Neuronal stem cell (in vitro differentiated cells): ENCODE measurements at regions not wholly inside any gene's neighbourhood (a gene's known extent, or its start where the extent isn't known, plus 50 kb on each side); places are given as distances from the start of the nearest gene placed in this dataset.

Source experiments
- DNase-seq: peaks from one replicate; pipeline ENCODE4 v3.0.0-alpha.2; 2013; ENCODE audit warnings: low spot score
- H2AFZ ChIP-seq: one replicate; pipeline ENCODE4 v1.6.1; 2013; ENCODE audit warnings: mild to moderate bottlenecking, low read length, inconsistent platforms
- H2AK5ac ChIP-seq: 2 replicates; pipeline ENCODE4 v1.6.1; 2013; ENCODE audit warnings: low read depth, mild to moderate bottlenecking, inconsistent platforms, low read length, moderate library complexity, mixed read lengths
- H2BK120ac ChIP-seq: 2 replicates; pipeline ENCODE4 v1.6.1; 2013; ENCODE audit warnings: low read depth, mild to moderate bottlenecking, inconsistent platforms, low read length, moderate library complexity, mixed read lengths
- H2BK12ac ChIP-seq: one replicate; pipeline ENCODE4 v1.6.1; 2013; ENCODE audit warnings: low read length, inconsistent platforms
- H2BK15ac ChIP-seq: 2 replicates; pipeline ENCODE4 v1.6.1; 2013; ENCODE audit warnings: mild to moderate bottlenecking, low read length, inconsistent platforms, mixed read lengths
- H2BK5ac ChIP-seq: one replicate; pipeline ENCODE4 v1.6.1; 2013; ENCODE audit warnings: inconsistent platforms, mild to moderate bottlenecking, low read length, moderate library complexity
- H3K14ac ChIP-seq: one replicate; pipeline ENCODE4 v1.6.1; 2013; ENCODE audit warnings: low read length, inconsistent platforms
- H3K18ac ChIP-seq: 2 replicates; pipeline ENCODE4 v1.6.1; 2013; ENCODE audit warnings: low read length, inconsistent platforms
- H3K23ac ChIP-seq: 2 replicates; pipeline ENCODE4 v1.6.1; 2013; ENCODE audit warnings: low read depth, mild to moderate bottlenecking, mixed read lengths, low read length, inconsistent platforms; ENCODE audit not compliant: poor library complexity
- H3K27ac ChIP-seq: replicated peaks from 3 replicates; pipeline ENCODE4 v1.5.1; 2013; ENCODE audit warnings: low read length, inconsistent platforms
- H3K27me3 ChIP-seq, 3 experiments: 2 replicates each; pipeline ENCODE4 v1.6.1; 2013; ENCODE audit warnings: low read length in 3 of 3, mild to moderate bottlenecking in 2 of 3, inconsistent platforms in 1 of 3, low read depth in 1 of 3, mixed read lengths in 1 of 3, moderate library complexity in 1 of 3; ENCODE audit not compliant: control insufficient read depth in 3 of 3, insufficient read depth in 3 of 3
- H3K36me3 ChIP-seq, 2 donors: replicated peaks in 1 of 2; 2 replicates each; pipeline ENCODE4 v1.6.1; 2013; ENCODE audit warnings: low read length in 2 of 2; ENCODE audit not compliant: control insufficient read depth in 2 of 2, insufficient read depth in 2 of 2
- H3K4ac ChIP-seq: 2 replicates; pipeline ENCODE4 v1.6.1; 2013; ENCODE audit warnings: inconsistent platforms, mild to moderate bottlenecking, low read length, moderate library complexity
- H3K4me1 ChIP-seq, 2 donors: 1 replicate in 1 of 2; 2 replicates in 1 of 2; pipeline ENCODE4 v1.6.1; 2013; ENCODE audit warnings: low read length in 2 of 2, low read depth in 1 of 2; ENCODE audit not compliant: control insufficient read depth in 2 of 2, insufficient read depth in 1 of 2
- H3K4me2 ChIP-seq: one replicate; pipeline ENCODE4 v1.6.1; 2013; ENCODE audit warnings: mild to moderate bottlenecking, low read length, inconsistent platforms; ENCODE audit not compliant: insufficient read depth, poor library complexity, severe bottlenecking
- H3K4me3 ChIP-seq, 2 donors: 2 replicates each; pipeline ENCODE4 v1.5.1; 2013; ENCODE audit warnings: low read length in 2 of 2, mild to moderate bottlenecking in 2 of 2, inconsistent platforms in 1 of 2, moderate library complexity in 1 of 2
- H3K79me1 ChIP-seq: one replicate; pipeline ENCODE4 v1.6.1; 2013; ENCODE audit warnings: low read depth, mild to moderate bottlenecking, inconsistent platforms, low read length, moderate library complexity
- H3K9ac ChIP-seq: one replicate; pipeline ENCODE4 v1.6.1; 2013; ENCODE audit warnings: mild to moderate bottlenecking, low read depth, low read length, inconsistent platforms; ENCODE audit not compliant: poor library complexity
- H3K9me3 ChIP-seq, 2 donors: replicated peaks in 1 of 2; 2 replicates each; pipeline versions ENCODE3 to v1.6.1; 2013; ENCODE audit warnings: low read length in 2 of 2, mild to moderate bottlenecking in 2 of 2, inconsistent platforms in 1 of 2, low read depth in 1 of 2, mixed read lengths in 1 of 2, moderate library complexity in 1 of 2; ENCODE audit not compliant: control insufficient read depth in 2 of 2, insufficient read depth in 1 of 2
- H4K8ac ChIP-seq: one replicate; pipeline ENCODE4 v1.6.1; 2013; ENCODE audit warnings: low read depth, mild to moderate bottlenecking, inconsistent platforms, low read length, moderate library complexity
- H4K91ac ChIP-seq: one replicate; pipeline ENCODE4 v1.6.1; 2013; ENCODE audit warnings: low read length, low read depth, mild to moderate bottlenecking, inconsistent platforms; ENCODE audit not compliant: poor library complexity
- WGBS, 2 donors: extraction: QIAGEN DNeasy Blood & Tissue Kit; methylation state at CpG; one replicate each; pipeline ENCODE4 v1.1.7; 2013; ENCODE audit warnings: missing lambda C conversion rate in 2 of 2, mixed read lengths in 1 of 2; ENCODE audit not compliant: insufficient read length in 2 of 2, insufficient replicate concordance in 1 of 2; ENCODE audit errors: extremely low coverage in 2 of 2; 5-methylcytosine and 5-hydroxymethylcytosine counted together

GRCh38 chr12:85580562-85581168, 255.5 kb downstream of the RASSF9 start:
- Histone ChIP-seq H4K91ac (no peak overlapping the region), H3K9ac (no peak overlapping the region), H3K4me2 (no peak overlapping the region), H4K8ac (no peak overlapping the region), H3K36me3 (no peaks in the 10 kb centered on the region), H3K79me1 (no peaks in the 10 kb centered on the region), H2BK5ac (no peak overlapping the region), H2BK12ac (no peak overlapping the region), H3K4ac (no peak overlapping the region), H2AK5ac (no peak overlapping the region), H3K23ac (no peak overlapping the region), H3K9me3 (no peaks in the 10 kb centered on the region), H3K27ac (no peak overlapping the region), H2AFZ (no peak overlapping the region), H2BK120ac (no peak overlapping the region), H3K14ac (no peak overlapping the region), H3K4me1 (no peaks in the 10 kb centered on the region), H3K27me3 (no peaks in the 10 kb centered on the region), H3K18ac (no peak overlapping the region), H3K4me3 (no peak overlapping the region), H2BK15ac (no peak overlapping the region)
- no CpG with 5 or more reads among the region's 3 CpGs for WGBS, 2 donors
- DNase-seq: no peak

- no peak overlapping the region for H2AK5ac ChIP-seq
- no peak overlapping the region for H3K27ac ChIP-seq
- no peak overlapping the region for H3K9ac ChIP-seq
- no peak overlapping the region for H2BK120ac ChIP-seq
- H3K23ac ChIP-seq: no peak overlapping the region
- no peak overlapping the region for H2AFZ ChIP-seq
- H3K4ac ChIP-seq: no peak overlapping the region
- DNase-seq: no peak
- H2BK12ac ChIP-seq: no peak overlapping the region
- H3K27me3 ChIP-seq: no peaks in the 10 kb centered on the region
- H3K4me3 ChIP-seq: no peak overlapping the region
- no peak overlapping the region for H3K4me2 ChIP-seq
- no peak overlapping the region for H2BK5ac ChIP-seq
- H3K9me3 ChIP-seq: no peaks in the 10 kb centered on the region
- no peak overlapping the region for H4K8ac ChIP-seq
- no peak overlapping the region for H3K14ac ChIP-seq
- no CpG with 5 or more reads among the region's 3 CpGs for WGBS, 2 donors
- H3K4me1 ChIP-seq: no peaks in the 10 kb centered on the region
- no peak overlapping the region for H3K18ac ChIP-seq
- H4K91ac ChIP-seq: no peak overlapping the region
- H2BK15ac ChIP-seq: no peak overlapping the region
- H3K36me3 ChIP-seq: no peaks in the 10 kb centered on the region
- H3K79me1 ChIP-seq: no peaks in the 10 kb centered on the region
Observed at GRCh38 chr12:85587158-85587557, 249.1 kb downstream of the RASSF9 start.

- Histone ChIP-seq H3K4me3 (no peak overlapping the region), H3K9me3 (no peaks in the 10 kb centered on the region), H4K91ac (no peak overlapping the region), H2AFZ (no peak overlapping the region), H3K27ac (no peak overlapping the region), H3K14ac (no peak overlapping the region), H2BK5ac (no peak overlapping the region), H2AK5ac (no peak overlapping the region), H3K9ac (no peak overlapping the region), H3K4ac (no peak overlapping the region), H3K23ac (no peak overlapping the region), H2BK120ac (no peak overlapping the region), H3K18ac (no peak overlapping the region), H2BK15ac (no peak overlapping the region), H3K79me1 (no peaks in the 10 kb centered on the region), H3K4me2 (no peak overlapping the region), H3K4me1 (no peaks in the 10 kb centered on the region), H2BK12ac (no peak overlapping the region), H4K8ac (no peak overlapping the region), H3K27me3 (no peaks in the 10 kb centered on the region), H3K36me3 (no peaks in the 10 kb centered on the region)
- no peak for DNase-seq
- WGBS, 2 donors: no CpG with 5 or more reads among the region's 2 CpGs
Observed at GRCh38 chr12:85588221-85588620, 248.0 kb downstream of the RASSF9 start.

GRCh38 chr12:85600841-85601240, 235.4 kb downstream of the RASSF9 start:
- Histone ChIP-seq H4K91ac (no peak overlapping the region), H3K14ac (no peak overlapping the region), H3K27me3 (no peaks in the 10 kb centered on the region), H2BK12ac (no peak overlapping the region), H3K4ac (no peak overlapping the region), H3K36me3 (no peaks in the 10 kb centered on the region), H2BK120ac (no peak overlapping the region), H3K18ac (no peak overlapping the region), H3K4me2 (no peak overlapping the region), H2BK15ac (no peak overlapping the region), H3K4me1 (no peaks in the 10 kb centered on the region), H2AK5ac (no peak overlapping the region), H3K4me3 (no peak overlapping the region), H2AFZ (no peak overlapping the region), H3K9ac (no peak overlapping the region), H3K23ac (no peak overlapping the region), H3K27ac (no peak overlapping the region), H4K8ac (no peak overlapping the region), H3K9me3 (no peaks in the 10 kb centered on the region), H3K79me1 (no peaks in the 10 kb centered on the region), H2BK5ac (no peak overlapping the region)
- no CpG with 5 or more reads among the region's 2 CpGs for WGBS, 2 donors
- no peak for DNase-seq
